Mesendoderm (in vitro differentiated cells): ENCODE measurements at regions not wholly inside any gene's neighbourhood (a gene's known extent, or its start where the extent isn't known, plus 50 kb on each side); places are given as distances from the start of the nearest gene placed in this dataset.

Experiments
- DNase-seq: peaks from one replicate; pipeline ENCODE4 v3.0.0; 2013
- H2AK5ac ChIP-seq: 2 replicates; pipeline ENCODE4 v1.6.1; 2013; ENCODE audit warnings: low read length, inconsistent platforms
- H2BK120ac ChIP-seq: 2 replicates; pipeline ENCODE4 v1.6.1; 2013; ENCODE audit warnings: low read depth, mild to moderate bottlenecking, low read length, moderate library complexity, mixed read lengths
- H2BK15ac ChIP-seq: replicated peaks from 2 replicates; pipeline ENCODE4 v1.6.1; 2013; ENCODE audit warnings: low read depth, mild to moderate bottlenecking, moderate library complexity
- H2BK5ac ChIP-seq: 2 replicates; pipeline ENCODE4 v1.6.1; 2013; ENCODE audit warnings: low read length, inconsistent platforms
- H3K18ac ChIP-seq: 2 replicates; pipeline ENCODE4 v1.6.1; 2013; ENCODE audit warnings: mild to moderate bottlenecking, low read length, mixed read lengths
- H3K23ac ChIP-seq: one replicate; pipeline ENCODE4 v1.6.1; 2013; ENCODE audit warnings: low read length
- H3K27ac ChIP-seq: 2 replicates; pipeline ENCODE4 v1.5.1; 2013; ENCODE audit warnings: low read depth, mild to moderate bottlenecking, inconsistent platforms, low read length, moderate library complexity
- H3K27me3 ChIP-seq: 2 replicates; pipeline ENCODE4 v1.6.1; 2013; ENCODE audit warnings: low read length, control low read depth, mild to moderate bottlenecking, inconsistent platforms; ENCODE audit not compliant: insufficient read depth, poor library complexity
- H3K36me3 ChIP-seq: 2 replicates; pipeline ENCODE4 v1.6.1; 2013; ENCODE audit warnings: low read length, inconsistent platforms; ENCODE audit not compliant: control insufficient read depth, insufficient read depth
- H3K4ac ChIP-seq: one replicate; pipeline ENCODE4 v1.6.1; 2013; ENCODE audit warnings: low read depth, mild to moderate bottlenecking, low read length, moderate library complexity
- H3K4me1 ChIP-seq: 2 replicates; pipeline ENCODE4 v1.6.1; 2013; ENCODE audit warnings: low read depth, low read length, inconsistent platforms; ENCODE audit not compliant: control insufficient read depth
- H3K4me2 ChIP-seq: 2 replicates; pipeline ENCODE4 v1.6.1; 2013; ENCODE audit warnings: low read length
- H3K4me3 ChIP-seq: 2 replicates; pipeline ENCODE4 v1.5.1; 2013; ENCODE audit warnings: mild to moderate bottlenecking, low read length
- H3K56ac ChIP-seq: one replicate; pipeline ENCODE4 v1.6.1; 2013; ENCODE audit warnings: low read length
- H3K79me1 ChIP-seq: 2 replicates; pipeline ENCODE4 v1.6.1; 2013; ENCODE audit warnings: low read length, inconsistent platforms
- H3K79me2 ChIP-seq: 2 replicates; pipeline ENCODE4 v1.6.1; 2013; ENCODE audit warnings: mild to moderate bottlenecking, low read length; ENCODE audit not compliant: control insufficient read depth, insufficient read depth
- H3K9ac ChIP-seq: 2 replicates; pipeline ENCODE4 v1.6.1; 2013; ENCODE audit warnings: low read length, inconsistent platforms
- H4K5ac ChIP-seq: one replicate; pipeline ENCODE4 v1.6.1; 2013; ENCODE audit warnings: low read length
- H4K8ac ChIP-seq: one replicate; pipeline ENCODE4 v1.6.1; 2013; ENCODE audit warnings: low read depth, mild to moderate bottlenecking, control low read depth, low read length, moderate library complexity
- WGBS: extraction: QIAGEN DNeasy Blood & Tissue Kit; methylation state at CpG from one replicate; pipeline ENCODE4 v1.1.7; 2013; ENCODE audit warnings: low lambda C conversion rate, missing lambda C conversion rate; ENCODE audit not compliant: insufficient coverage; ENCODE audit errors: extremely low coverage; 5-methylcytosine and 5-hydroxymethylcytosine counted together

DNA sequence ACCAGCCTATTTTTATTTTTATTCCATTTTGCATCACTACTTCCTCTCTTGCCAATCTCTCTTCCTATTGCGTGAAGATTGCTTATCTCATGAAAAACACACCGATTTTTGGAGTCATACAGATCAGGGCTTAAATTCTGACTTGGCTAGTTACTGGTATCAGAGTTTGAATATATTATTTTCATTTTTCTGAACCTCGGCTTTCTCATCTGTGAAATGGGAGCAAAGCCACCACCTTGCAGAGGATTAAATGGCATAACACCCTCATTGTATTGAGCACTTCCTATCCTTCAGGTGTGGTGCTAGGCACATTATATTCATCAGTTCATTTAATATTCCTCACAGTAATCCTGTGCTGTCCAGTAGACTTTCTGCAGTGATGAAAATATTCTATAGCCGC, 208.8 kb downstream of the HAPSTR1 start:
- Histone ChIP-seq H3K4me2 (no peak overlapping the region), H3K4me1 (no peaks in the 10 kb centered on the region), H3K18ac (no peak overlapping the region), H4K5ac (no peak overlapping the region), H2AK5ac (no peak overlapping the region), H3K27ac (no peak overlapping the region), H3K4ac (no peak overlapping the region), H3K27me3 (peaks cover 2% of the 10 kb centered on the region), H3K79me2 (no peaks in the 10 kb centered on the region), H3K79me1 (no peaks in the 10 kb centered on the region), H3K4me3 (no peak overlapping the region), H4K8ac (no peak overlapping the region), H3K36me3 (no peaks in the 10 kb centered on the region), H3K9ac (no peak overlapping the region), H2BK120ac (no peak overlapping the region), H2BK5ac (no peak overlapping the region), H3K56ac (no peak overlapping the region), H2BK15ac (no peak overlapping the region), H3K23ac (no peak overlapping the region)
- WGBS, result no CpG with 5 or more reads among the region's 4 CpGs
- DNase-seq, result no peak

DNA sequence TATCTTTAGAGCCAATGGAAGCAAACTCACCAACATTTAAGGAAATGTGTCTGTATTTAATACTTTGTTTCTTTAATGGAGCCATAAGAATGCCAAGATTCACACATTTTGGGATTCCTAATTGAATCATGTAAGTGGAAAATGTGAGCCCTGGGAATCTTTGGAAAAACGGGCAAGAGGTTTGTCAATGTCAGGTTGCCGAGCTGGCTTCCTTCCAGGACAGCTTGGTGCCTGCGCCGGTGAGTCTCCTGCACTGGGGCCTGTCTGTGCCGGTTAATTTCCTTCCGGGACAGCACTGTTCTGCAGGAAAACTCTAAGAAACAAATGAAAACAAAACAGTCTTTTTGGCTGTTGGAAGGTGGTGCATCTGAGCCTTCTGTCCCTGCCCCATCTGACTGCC, 210.6 kb downstream of the HAPSTR1 start:
- Histone ChIP-seq H3K23ac (no peak overlapping the region), H3K4ac (no peak overlapping the region), H3K4me2 (no peak overlapping the region), H2AK5ac (no peak overlapping the region), H3K27ac (no peak overlapping the region), H3K4me1 (no peaks in the 10 kb centered on the region), H3K56ac (no peak overlapping the region), H2BK5ac (no peak overlapping the region), H3K79me1 (no peaks in the 10 kb centered on the region), H3K18ac (no peak overlapping the region), H2BK15ac (no peak overlapping the region), H3K9ac (no peak overlapping the region), H2BK120ac (no peak overlapping the region), H4K8ac (no peak overlapping the region), H3K27me3 (no peaks in the 10 kb centered on the region), H3K79me2 (no peaks in the 10 kb centered on the region), H3K4me3 (no peak overlapping the region), H4K5ac (no peak overlapping the region), H3K36me3 (no peaks in the 10 kb centered on the region)
- no CpG with 5 or more reads among the region's 6 CpGs for WGBS
- DNase-seq, result no peak

- WGBS, result no CpG with 5 or more reads among the region's 3 CpGs
- no peak overlapping the region for H4K8ac ChIP-seq
- no peaks in the 10 kb centered on the region for H3K27me3 ChIP-seq
- H3K56ac ChIP-seq, result no peak overlapping the region
- H3K4me1 ChIP-seq, result no peaks in the 10 kb centered on the region
- H2AK5ac ChIP-seq, result no peak overlapping the region
- no peak overlapping the region for H3K18ac ChIP-seq
- no peak overlapping the region for H2BK15ac ChIP-seq
- no peak overlapping the region for H4K5ac ChIP-seq
- DNase-seq, result no peak
- no peak overlapping the region for H2BK5ac ChIP-seq
- H3K79me2 ChIP-seq, result no peaks in the 10 kb centered on the region
- no peaks in the 10 kb centered on the region for H3K36me3 ChIP-seq
- H3K79me1 ChIP-seq, result no peaks in the 10 kb centered on the region
- H3K4me2 ChIP-seq, result no peak overlapping the region
- no peak overlapping the region for H3K4me3 ChIP-seq
- H3K4ac ChIP-seq, result no peak overlapping the region
- H3K23ac ChIP-seq, result no peak overlapping the region
- no peak overlapping the region for H3K9ac ChIP-seq
- H3K27ac ChIP-seq, result no peak overlapping the region
- no peak overlapping the region for H2BK120ac ChIP-seq
Measured at GRCh38 chr16:9306753-9307152, 215.3 kb downstream of the HAPSTR1 start.

DNA sequence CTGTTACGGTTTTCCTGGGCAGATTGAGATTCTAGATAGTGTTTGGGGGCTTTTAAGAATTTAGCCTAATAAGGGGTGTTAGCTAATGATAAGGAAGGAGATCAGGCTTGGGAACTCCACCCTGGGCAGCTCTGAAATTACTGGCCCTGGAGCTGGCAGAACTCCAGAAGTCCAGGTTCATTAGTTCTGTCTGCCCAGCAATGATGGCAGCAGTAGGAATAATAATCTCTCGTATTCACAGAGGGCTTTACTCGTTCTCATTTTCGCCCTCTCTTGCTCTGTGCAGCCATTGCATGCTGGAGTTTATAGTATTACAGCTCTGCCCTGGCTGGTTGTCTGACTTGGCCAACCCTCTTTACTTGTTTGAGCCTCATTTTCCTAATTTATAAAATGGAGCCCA, 216.0 kb downstream of the HAPSTR1 start:
- Histone ChIP-seq H2AK5ac (no peak overlapping the region), H2BK15ac (no peak overlapping the region), H3K36me3 (no peaks in the 10 kb centered on the region), H3K27ac (no peak overlapping the region), H3K79me1 (no peaks in the 10 kb centered on the region), H2BK120ac (no peak overlapping the region), H3K23ac (no peak overlapping the region), H3K18ac (no peak overlapping the region), H3K79me2 (no peaks in the 10 kb centered on the region), H4K5ac (no peak overlapping the region), H3K4me2 (no peak overlapping the region), H3K27me3 (no peaks in the 10 kb centered on the region), H3K56ac (no peak overlapping the region), H2BK5ac (no peak overlapping the region), H4K8ac (no peak overlapping the region), H3K4me1 (no peaks in the 10 kb centered on the region), H3K9ac (no peak overlapping the region), H3K4me3 (no peak overlapping the region), H3K4ac (no peak overlapping the region)
- DNase-seq, result no peak
- WGBS, result no CpG with 5 or more reads among the region's 4 CpGs

DNA sequence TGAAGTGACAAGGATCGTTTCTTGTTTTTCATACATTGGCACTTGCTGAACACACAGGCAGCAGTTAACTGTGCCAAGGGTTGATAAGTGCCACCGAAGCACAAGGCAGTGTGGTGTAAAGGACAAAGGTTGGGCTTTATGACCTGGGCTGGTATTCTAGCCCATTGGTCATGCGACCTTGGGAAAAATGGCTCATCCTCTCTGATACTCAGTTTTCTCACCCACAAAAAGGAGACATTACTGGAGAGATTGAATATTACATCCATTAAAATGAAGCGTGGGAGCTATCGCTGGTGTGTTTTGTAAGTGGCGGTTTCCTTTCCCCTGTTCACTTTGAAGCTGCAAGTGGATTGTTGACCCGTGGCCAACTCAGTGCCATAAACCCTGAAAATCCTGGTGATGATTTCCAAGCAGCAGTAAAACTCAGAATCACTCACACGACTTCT, 216.9 kb downstream of the HAPSTR1 start:
- Histone ChIP-seq H2BK120ac (no peak overlapping the region), H4K5ac (no peak overlapping the region), H3K4ac (no peak overlapping the region), H3K23ac (no peak overlapping the region), H3K36me3 (no peaks in the 10 kb centered on the region), H2BK5ac (no peak overlapping the region), H3K18ac (no peak overlapping the region), H3K4me1 (no peaks in the 10 kb centered on the region), H3K4me3 (no peak overlapping the region), H2BK15ac (no peak overlapping the region), H3K4me2 (no peak overlapping the region), H3K56ac (no peak overlapping the region), H3K79me1 (no peaks in the 10 kb centered on the region), H3K27me3 (no peaks in the 10 kb centered on the region), H3K27ac (no peak overlapping the region), H3K9ac (no peak overlapping the region), H3K79me2 (no peaks in the 10 kb centered on the region), H2AK5ac (no peak overlapping the region), H4K8ac (no peak overlapping the region)
- no CpG with 5 or more reads among the region's 8 CpGs for WGBS
- no peak for DNase-seq

DNA sequence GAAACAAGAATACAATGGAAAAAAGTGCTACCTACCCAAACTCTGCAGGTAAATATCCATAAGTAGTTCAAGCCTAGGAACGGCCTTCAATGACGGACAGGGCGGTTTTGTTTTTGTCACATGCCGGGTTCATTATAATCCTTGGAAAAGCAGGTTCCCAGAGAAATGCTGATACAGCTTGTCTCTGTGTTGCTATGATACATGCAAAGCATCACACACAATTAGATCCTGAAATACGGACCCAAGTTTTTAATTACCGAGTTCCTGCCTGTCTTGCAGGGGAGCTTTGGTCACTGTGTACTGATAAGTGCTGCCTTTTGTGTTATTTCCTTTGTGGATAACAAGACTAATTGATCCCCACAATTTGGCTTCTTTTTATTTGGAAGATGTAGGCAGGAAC, 217.4 kb downstream of the HAPSTR1 start:
- Histone ChIP-seq H3K4me2 (no peak overlapping the region), H2BK5ac (no peak overlapping the region), H3K56ac (no peak overlapping the region), H4K5ac (no peak overlapping the region), H3K4me3 (no peak overlapping the region), H3K4ac (no peak overlapping the region), H3K79me2 (no peaks in the 10 kb centered on the region), H3K27ac (no peak overlapping the region), H3K27me3 (no peaks in the 10 kb centered on the region), H2BK15ac (no peak overlapping the region), H3K4me1 (no peaks in the 10 kb centered on the region), H3K23ac (no peak overlapping the region), H2AK5ac (no peak overlapping the region), H4K8ac (no peak overlapping the region), H2BK120ac (no peak overlapping the region), H3K9ac (no peak overlapping the region), H3K18ac (no peak overlapping the region), H3K79me1 (no peaks in the 10 kb centered on the region), H3K36me3 (no peaks in the 10 kb centered on the region)
- no peak for DNase-seq
- WGBS, result no CpG with 5 or more reads among the region's 6 CpGs
